ENCODE measurements at regions not wholly inside any gene's neighbourhood (a gene's known extent, or its start where the extent isn't known, plus 50 kb on each side); places are given as distances from the start of the nearest gene placed in this dataset.

DNA sequence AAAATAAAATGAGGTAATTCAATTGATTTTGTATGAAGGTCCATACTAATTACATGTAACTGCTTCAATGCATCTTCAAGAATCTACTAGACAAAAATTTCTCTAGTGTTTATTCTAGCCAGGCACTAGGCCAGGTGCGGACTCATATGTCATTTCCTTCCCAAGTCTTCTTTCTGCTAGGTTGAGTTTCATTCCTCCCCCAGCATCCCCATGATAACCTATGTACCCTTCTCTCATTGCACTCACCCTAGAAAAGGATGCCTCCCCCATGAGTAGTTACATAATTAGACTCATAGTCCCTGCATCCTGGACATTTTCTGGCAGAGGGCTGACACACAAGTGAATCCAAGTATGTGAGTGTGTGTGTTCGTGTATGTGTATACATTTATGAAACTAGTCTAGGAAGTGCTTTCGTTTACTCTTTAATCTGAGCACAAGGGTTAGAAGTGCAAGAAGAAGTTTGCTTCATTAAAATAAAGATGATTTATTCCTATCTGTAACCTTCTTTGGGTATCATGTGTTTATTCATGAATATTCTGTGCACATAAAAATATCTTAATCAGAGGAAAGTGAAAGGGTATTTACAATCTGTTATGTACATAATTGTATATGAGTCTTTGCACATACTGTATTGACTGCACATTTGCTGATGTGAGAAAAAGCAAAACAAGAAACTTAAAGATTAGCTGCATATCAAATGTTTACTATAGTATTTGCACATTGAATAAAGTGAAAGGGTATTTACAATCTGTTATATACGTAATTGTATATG lies 585.6 kb upstream of the ZNF717 start:
- no peak for TF ChIP-seq POLR2A (IDR thresholded peaks at IDR 0.05; ENCODE audit: low read depth, low read length)
- TF ChIP-seq CTCF (IDR thresholded peaks at IDR 0.05 in 2 of 3, conservative IDR thresholded peaks at IDR 0.05 in 1 of 3; ENCODE audit: control insufficient read depth in 2 of 3, extremely low read depth in 1 of 3, insufficient read depth in 1 of 3, low read depth in 3 of 3, low read length in 3 of 3) = no peak
- TF ChIP-seq PAX8 (IDR thresholded peaks at IDR 0.05) = no peak
